CD14-positive monocyte (primary cell): ENCODE measurements at regions not wholly inside any gene's neighbourhood (a gene's known extent, or its start where the extent isn't known, plus 50 kb on each side); places are given as distances from the start of the nearest gene placed in this dataset.

Experiments
- DNase-seq, 3 donors: peaks; one replicate each; pipeline ENCODE4 v3.0.0-alpha.2; 2011 to 2022
- H2AFZ ChIP-seq: 2 replicates; pipeline ENCODE4 v1.6.0; 2012; ENCODE audit warnings: mild to moderate bottlenecking, low read depth, low read length, inconsistent platforms; ENCODE audit not compliant: insufficient read depth, poor library complexity, severe bottlenecking
- H3K27ac ChIP-seq, 2 donors: 1 replicate in 1 of 2; 2 replicates in 1 of 2; pipeline ENCODE4 v1.5.1; 2012 to 2013; ENCODE audit warnings: low read length in 2 of 2, control low read depth in 1 of 2, inconsistent platforms in 1 of 2, low read depth in 1 of 2, mild to moderate bottlenecking in 1 of 2
- H3K27me3 ChIP-seq, 2 donors: one replicate each; pipeline versions ENCODE4 v1.6.0 to v1.6.1; 2011 to 2013; ENCODE audit warnings: low read length in 2 of 2; ENCODE audit not compliant: control insufficient read depth in 2 of 2, insufficient read depth in 2 of 2
- H3K36me3 ChIP-seq, 2 donors: replicated peaks in 1 of 2; 1 replicate in 1 of 2; 2 replicates in 1 of 2; pipeline versions ENCODE4 v1.5.1 to v1.6.1; 2012 to 2013; ENCODE audit warnings: low read length in 2 of 2, control low read depth in 1 of 2, inconsistent platforms in 1 of 2, mild to moderate bottlenecking in 1 of 2; ENCODE audit not compliant: insufficient read depth in 2 of 2, control insufficient read depth in 1 of 2
- H3K4me1 ChIP-seq, 2 donors: 1 replicate in 1 of 2; 2 replicates in 1 of 2; pipeline versions ENCODE4 v1.5.1 to v1.6.1; 2012 to 2013; ENCODE audit warnings: low read length in 2 of 2, control low read depth in 1 of 2, inconsistent platforms in 1 of 2, mild to moderate bottlenecking in 1 of 2, moderate library complexity in 1 of 2; ENCODE audit not compliant: insufficient read depth in 2 of 2, control insufficient read depth in 1 of 2
- H3K4me2 ChIP-seq: replicated peaks from 2 replicates; pipeline ENCODE3; 2012; ENCODE audit warnings: low read length, moderate library complexity, mild to moderate bottlenecking; ENCODE audit not compliant: poor library complexity, severe bottlenecking; ENCODE audit errors: extremely low read depth
- H3K4me3 ChIP-seq, 3 experiments: fragments of 200-600 bp in 1 of 3; sonication (generic) in 1 of 3; replicated peaks in 1 of 3; 1 replicate in 2 of 3; 2 replicates in 1 of 3; pipeline ENCODE4 v1.5.1; 2011 to 2013; ENCODE audit warnings: low read length in 3 of 3, mild to moderate bottlenecking in 3 of 3, control low read depth in 2 of 3, low read depth in 2 of 3, inconsistent platforms in 1 of 3, moderate library complexity in 1 of 3
- H3K79me2 ChIP-seq: 2 replicates; pipeline ENCODE4 v1.6.0; 2012; ENCODE audit warnings: mild to moderate bottlenecking, control low read depth, inconsistent platforms, low read length, moderate library complexity; ENCODE audit not compliant: insufficient read depth
- H3K9ac ChIP-seq: 2 replicates; pipeline ENCODE4 v1.6.0; 2017; ENCODE audit warnings: low read length, mild to moderate bottlenecking; ENCODE audit not compliant: insufficient read depth, poor library complexity, severe bottlenecking
- H3K9me3 ChIP-seq, 2 donors: replicated peaks in 1 of 2; 1 replicate in 1 of 2; 2 replicates in 1 of 2; pipeline versions ENCODE4 v1.5.1 to v1.6.1; 2012 to 2013; ENCODE audit warnings: low read length in 2 of 2, control low read depth in 1 of 2; ENCODE audit not compliant: control insufficient read depth in 1 of 2, insufficient read depth in 1 of 2
- H4K20me1 ChIP-seq: 2 replicates; pipeline ENCODE4 v1.6.0; 2012; ENCODE audit warnings: mild to moderate bottlenecking, low read length, control low read depth, moderate library complexity; ENCODE audit not compliant: insufficient read depth
- H3K27ac Mint-ChIP-seq, 7 donors: one replicate each; pipeline ENCODE4 v1.8.0; 2020; ENCODE audit warnings: mild to moderate bottlenecking in 7 of 7, mixed read lengths in 7 of 7, moderate library complexity in 6 of 7, inconsistent platforms in 2 of 7
- H3K27me3 Mint-ChIP-seq, 3 donors: one replicate each; pipeline ENCODE4 v1.8.0; 2021 to 2022; ENCODE audit warnings: low read depth in 3 of 3, mild to moderate bottlenecking in 3 of 3, mixed read lengths in 3 of 3, moderate library complexity in 3 of 3, inconsistent platforms in 1 of 3
- H3K36me3 Mint-ChIP-seq, 2 donors: one replicate each; pipeline ENCODE4 v1.8.0; 2020; ENCODE audit warnings: mixed read lengths in 2 of 2, inconsistent platforms in 1 of 2, mild to moderate bottlenecking in 1 of 2
- H3K4me1 Mint-ChIP-seq: one replicate; pipeline ENCODE4 v1.8.0; 2020; ENCODE audit warnings: mild to moderate bottlenecking, mixed read lengths
- H3K4me3 Mint-ChIP-seq, 2 donors: one replicate each; pipeline ENCODE4 v1.8.0; 2020; ENCODE audit warnings: mild to moderate bottlenecking in 2 of 2, mixed read lengths in 2 of 2, moderate library complexity in 1 of 2
- H3K9me3 Mint-ChIP-seq, 7 donors: one replicate each; pipeline ENCODE4 v1.8.0; 2020 to 2022; ENCODE audit warnings: mixed read lengths in 7 of 7, mild to moderate bottlenecking in 6 of 7, moderate library complexity in 6 of 7, inconsistent platforms in 2 of 7
- WGBS: methylation state at CpG from one replicate; pipeline ENCODE4 v1.1.5; 2013; ENCODE audit warnings: missing lambda C conversion rate; ENCODE audit not compliant: insufficient coverage; 5-methylcytosine and 5-hydroxymethylcytosine counted together
- intact Hi-C, 2 donors: fragments of 100-400 bp; cut with micrococcal nuclease; formaldehyde crosslinking; loops; one replicate each; pipeline versions ENCODE4 v1.15.0 to v1.15.1; 2023
- TF ChIP-seq, protein P1 (sequence below): fragments of 200-600 bp; IDR thresholded peaks from one replicate; pipeline ENCODE4 v1.8.0; 2022; ENCODE audit warnings: antibody characterized with exemption, mild to moderate bottlenecking

DNA sequence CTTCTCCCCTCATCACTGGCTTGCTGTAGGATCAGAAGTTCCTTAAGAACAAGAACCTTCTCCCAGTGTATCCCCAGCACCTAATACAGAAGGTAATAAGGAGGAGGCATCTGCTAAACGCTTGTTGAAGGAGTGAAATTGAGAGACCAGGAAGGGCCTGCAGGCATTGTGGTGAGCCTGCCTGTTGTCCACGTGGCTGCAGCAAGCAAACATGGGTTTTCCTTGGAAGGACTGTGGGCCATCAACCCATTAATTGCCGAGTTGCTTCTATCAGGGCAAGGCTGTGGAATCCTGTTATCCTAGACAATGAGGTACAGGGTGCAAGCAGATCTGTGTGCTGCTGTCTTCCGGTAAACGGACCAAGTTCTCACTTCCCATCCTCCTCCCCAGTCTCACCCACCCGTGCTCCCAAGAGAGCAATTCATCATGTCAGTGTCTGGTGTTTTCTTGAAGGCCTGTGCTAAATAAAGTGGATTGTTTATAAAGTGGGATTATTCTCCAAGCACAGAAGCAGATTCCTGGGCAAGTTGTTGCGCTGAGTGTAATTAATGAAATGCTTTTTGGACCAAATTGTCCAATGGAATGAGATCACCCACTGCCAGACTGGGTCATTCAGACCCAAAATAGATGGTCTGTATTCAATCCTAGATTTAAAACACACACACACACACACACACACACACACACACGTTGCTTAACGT, 164.6 kb upstream of the CDYL start:
- no peak overlapping the region for H3K4me2 ChIP-seq
- intact Hi-C loops, result no loop called here
- H3K4me1 Mint-ChIP-seq, result no peaks in the 10 kb centered on the region

DNA sequence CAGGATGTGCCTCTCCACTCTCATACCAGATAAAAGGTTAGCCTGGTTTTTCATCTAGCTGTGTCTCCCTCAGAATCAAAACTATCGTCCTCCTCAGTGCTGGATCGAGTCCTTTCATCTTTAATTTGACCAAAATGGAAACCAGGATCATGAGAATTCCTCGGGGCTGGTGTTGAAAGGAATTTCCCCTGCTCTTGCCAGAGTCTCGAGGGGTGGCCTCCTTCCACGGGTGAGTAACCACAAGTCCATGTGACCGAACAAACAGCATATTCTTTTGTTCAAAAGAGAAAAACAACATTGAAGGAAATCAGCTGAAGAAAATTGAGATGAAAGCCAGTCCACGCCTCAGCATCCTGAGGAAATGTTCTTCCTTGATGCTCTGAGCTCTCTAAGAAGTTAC, 165.9 kb upstream of the CDYL start:
- no peak overlapping the region for H3K4me3 Mint-ChIP-seq
- intact Hi-C loops, result no loop called here
- Histone ChIP-seq H4K20me1 (no peaks in the 10 kb centered on the region), H3K4me2 (no peak overlapping the region), H3K36me3 (no peaks in the 10 kb centered on the region), H3K79me2 (no peaks in the 10 kb centered on the region), H3K27ac (no peak overlapping the region), H3K4me3 (no peak overlapping the region), H2AFZ (no peak overlapping the region), H3K9ac (no peak overlapping the region), H3K9me3 (peaks cover 0 to 14% of the 10 kb centered on the region in 2 donors), H3K27me3 (no peaks in the 10 kb centered on the region), H3K4me1 (no peaks in the 10 kb centered on the region)
- whole genome bisulfite sequencing, result 43% methylated on average over 6 of the region's 7 CpGs
- DNase-seq, result no peak
- no peak overlapping the region for H3K27ac Mint-ChIP-seq
- H3K4me1 Mint-ChIP-seq, result peaks cover 3% of the 10 kb centered on the region
- H3K36me3 Mint-ChIP-seq, result no peaks in the 10 kb centered on the region
- H3K27me3 Mint-ChIP-seq, result peaks cover 6 to 11% (median 7%) of the 10 kb centered on the region in 3 donors
- H3K9me3 Mint-ChIP-seq, result peaks cover 7 to 20% (median 11%) of the 10 kb centered on the region in 7 donors
- TF ChIP-seq, protein P1, sequence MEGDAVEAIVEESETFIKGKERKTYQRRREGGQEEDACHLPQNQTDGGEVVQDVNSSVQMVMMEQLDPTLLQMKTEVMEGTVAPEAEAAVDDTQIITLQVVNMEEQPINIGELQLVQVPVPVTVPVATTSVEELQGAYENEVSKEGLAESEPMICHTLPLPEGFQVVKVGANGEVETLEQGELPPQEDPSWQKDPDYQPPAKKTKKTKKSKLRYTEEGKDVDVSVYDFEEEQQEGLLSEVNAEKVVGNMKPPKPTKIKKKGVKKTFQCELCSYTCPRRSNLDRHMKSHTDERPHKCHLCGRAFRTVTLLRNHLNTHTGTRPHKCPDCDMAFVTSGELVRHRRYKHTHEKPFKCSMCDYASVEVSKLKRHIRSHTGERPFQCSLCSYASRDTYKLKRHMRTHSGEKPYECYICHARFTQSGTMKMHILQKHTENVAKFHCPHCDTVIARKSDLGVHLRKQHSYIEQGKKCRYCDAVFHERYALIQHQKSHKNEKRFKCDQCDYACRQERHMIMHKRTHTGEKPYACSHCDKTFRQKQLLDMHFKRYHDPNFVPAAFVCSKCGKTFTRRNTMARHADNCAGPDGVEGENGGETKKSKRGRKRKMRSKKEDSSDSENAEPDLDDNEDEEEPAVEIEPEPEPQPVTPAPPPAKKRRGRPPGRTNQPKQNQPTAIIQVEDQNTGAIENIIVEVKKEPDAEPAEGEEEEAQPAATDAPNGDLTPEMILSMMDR, result no peak

More for the DNA sequence above, 164.6 kb upstream of the CDYL start:
- no peaks in the 10 kb centered on the region for H3K4me1 ChIP-seq
- H3K9me3 ChIP-seq, result peaks cover 0 to 19% of the 10 kb centered on the region in 2 donors
- H3K4me3 ChIP-seq, result no peak overlapping the region
- no peak overlapping the region for H2AFZ ChIP-seq
- no peak overlapping the region for H3K9ac ChIP-seq
- Mint-ChIP-seq H3K9me3 (peaks cover 9 to 27% (median 12%) of the 10 kb centered on the region in 7 donors), H3K27ac (no peak overlapping the region), H3K27me3 (peaks cover 6 to 11% (median 7%) of the 10 kb centered on the region in 3 donors), H3K36me3 (no peaks in the 10 kb centered on the region), H3K4me3 (no peak overlapping the region)
- H4K20me1 ChIP-seq, result no peaks in the 10 kb centered on the region
- H3K27me3 ChIP-seq, result no peaks in the 10 kb centered on the region
- no peaks in the 10 kb centered on the region for H3K79me2 ChIP-seq
- H3K36me3 ChIP-seq, result no peaks in the 10 kb centered on the region
- TF ChIP-seq, protein P1, result no peak
- no peak for DNase-seq
- H3K27ac ChIP-seq, result no peak overlapping the region
- WGBS, result 95% methylated on average over 2 of the region's 9 CpGs
